GM12873 (cell line): ENCODE measurements at regions not wholly inside any gene's neighbourhood (a gene's known extent, or its start where the extent isn't known, plus 50 kb on each side); places are given as distances from the start of the nearest gene placed in this dataset.

Experiments used
- TF ChIP-seq, protein P1 (sequence below): IDR thresholded peaks from 2 replicates; pipeline ENCODE4 v1.5.1; 2012; ENCODE audit warnings: low read depth, mild to moderate bottlenecking, moderate library complexity, low read length, control low read depth; ENCODE audit not compliant: insufficient read depth; ENCODE audit errors: missing control alignments

DNA sequence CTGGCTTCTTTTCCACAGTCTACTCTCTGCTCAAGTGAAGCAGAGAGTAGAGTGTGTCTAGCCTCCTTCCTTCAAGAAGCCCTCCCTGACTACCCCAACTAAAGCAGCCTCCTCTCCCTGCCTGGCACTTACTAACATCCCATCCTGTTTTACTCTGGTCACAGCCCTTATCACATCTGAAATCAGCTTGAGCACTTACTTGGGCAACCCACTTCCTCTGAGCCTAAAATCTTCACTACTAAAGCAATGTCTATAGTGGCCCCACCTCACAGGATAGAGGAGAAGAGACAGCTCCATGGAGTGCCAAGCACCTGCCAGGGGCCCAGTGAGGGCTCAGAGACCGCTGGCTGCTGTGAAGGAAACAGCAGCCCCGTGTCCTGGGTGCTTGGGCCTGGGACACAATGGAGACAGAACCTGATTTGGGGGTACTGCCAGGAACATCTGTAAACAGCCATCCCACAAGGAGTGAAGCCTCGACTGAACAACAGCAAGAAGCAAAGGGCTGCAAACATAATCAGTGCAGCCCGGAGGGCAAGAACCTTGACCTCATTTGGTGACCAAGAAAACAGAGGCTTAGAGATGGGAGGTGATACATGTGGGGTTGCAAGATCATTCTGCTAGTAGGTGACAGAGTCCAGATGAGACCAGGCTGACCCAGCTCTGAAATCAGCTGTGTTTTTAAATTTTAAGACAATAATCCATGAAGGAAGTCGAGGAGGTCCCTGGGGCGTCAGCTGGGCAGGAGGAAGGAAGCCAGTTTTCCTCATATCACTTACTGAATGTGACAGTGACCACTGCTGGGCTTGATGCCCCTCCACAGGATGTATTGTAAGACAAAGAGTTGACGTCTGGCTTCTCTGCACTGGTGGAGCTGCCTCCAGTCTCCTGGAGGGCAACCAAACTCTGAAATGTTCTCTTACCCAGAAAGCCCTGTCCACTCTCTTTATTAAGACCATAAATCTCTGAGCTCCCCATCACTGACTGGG is 710.6 kb downstream of the MATN1 start:
- TF ChIP-seq, protein P1, sequence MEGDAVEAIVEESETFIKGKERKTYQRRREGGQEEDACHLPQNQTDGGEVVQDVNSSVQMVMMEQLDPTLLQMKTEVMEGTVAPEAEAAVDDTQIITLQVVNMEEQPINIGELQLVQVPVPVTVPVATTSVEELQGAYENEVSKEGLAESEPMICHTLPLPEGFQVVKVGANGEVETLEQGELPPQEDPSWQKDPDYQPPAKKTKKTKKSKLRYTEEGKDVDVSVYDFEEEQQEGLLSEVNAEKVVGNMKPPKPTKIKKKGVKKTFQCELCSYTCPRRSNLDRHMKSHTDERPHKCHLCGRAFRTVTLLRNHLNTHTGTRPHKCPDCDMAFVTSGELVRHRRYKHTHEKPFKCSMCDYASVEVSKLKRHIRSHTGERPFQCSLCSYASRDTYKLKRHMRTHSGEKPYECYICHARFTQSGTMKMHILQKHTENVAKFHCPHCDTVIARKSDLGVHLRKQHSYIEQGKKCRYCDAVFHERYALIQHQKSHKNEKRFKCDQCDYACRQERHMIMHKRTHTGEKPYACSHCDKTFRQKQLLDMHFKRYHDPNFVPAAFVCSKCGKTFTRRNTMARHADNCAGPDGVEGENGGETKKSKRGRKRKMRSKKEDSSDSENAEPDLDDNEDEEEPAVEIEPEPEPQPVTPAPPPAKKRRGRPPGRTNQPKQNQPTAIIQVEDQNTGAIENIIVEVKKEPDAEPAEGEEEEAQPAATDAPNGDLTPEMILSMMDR: no peak

DNA sequence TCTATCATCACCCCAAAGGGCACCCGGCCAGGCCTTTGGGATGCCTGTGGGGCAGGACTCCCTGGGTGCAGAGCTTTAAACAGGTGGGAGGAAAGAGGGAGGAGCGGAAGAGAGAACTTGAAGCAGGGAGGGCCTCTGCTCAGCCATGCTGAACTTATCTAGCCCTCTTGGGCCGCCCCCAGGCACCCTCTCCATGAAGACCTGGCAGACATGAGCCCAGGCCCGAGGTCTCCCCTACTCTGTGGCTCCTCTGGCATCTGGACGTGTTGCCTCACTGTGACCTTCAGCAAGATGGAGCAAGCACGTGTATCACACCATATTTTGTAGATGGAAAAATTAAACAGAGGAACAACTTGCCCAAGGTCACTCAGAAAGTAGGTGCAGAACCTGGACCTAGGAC is 711.4 kb downstream of the MATN1 start:
- TF ChIP-seq, protein P1: no peak

DNA sequence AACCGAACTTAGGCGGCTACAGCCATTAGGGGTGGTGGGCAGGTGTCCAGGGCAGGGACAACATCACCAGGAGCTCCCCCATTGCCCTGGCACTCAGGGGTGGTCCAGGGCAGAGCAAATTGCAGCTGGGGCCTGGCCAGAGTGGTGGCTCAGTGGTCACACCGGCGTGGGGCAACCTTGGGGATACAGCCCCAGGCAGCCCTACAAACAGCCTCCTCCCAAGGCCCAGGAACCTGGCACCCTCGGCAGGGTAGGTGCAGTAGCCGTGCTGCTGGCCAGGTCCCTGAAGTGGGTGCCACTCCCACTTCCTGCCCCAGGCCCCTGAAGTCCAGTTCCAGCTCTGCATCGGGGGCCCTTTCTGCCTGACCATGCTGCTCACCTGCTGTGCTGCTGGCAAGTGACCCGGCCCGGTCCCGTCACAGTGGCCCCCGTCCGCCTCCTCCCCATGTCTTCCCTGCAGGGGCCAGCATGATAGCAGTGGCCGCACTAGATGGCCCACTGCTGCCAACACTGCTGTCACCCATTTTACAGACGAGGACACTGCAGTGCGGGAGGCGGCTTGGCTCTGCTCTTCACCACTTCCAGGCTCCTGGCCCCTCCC is 712.8 kb downstream of the MATN1 start:
- TF ChIP-seq, protein P1: no peak

DNA sequence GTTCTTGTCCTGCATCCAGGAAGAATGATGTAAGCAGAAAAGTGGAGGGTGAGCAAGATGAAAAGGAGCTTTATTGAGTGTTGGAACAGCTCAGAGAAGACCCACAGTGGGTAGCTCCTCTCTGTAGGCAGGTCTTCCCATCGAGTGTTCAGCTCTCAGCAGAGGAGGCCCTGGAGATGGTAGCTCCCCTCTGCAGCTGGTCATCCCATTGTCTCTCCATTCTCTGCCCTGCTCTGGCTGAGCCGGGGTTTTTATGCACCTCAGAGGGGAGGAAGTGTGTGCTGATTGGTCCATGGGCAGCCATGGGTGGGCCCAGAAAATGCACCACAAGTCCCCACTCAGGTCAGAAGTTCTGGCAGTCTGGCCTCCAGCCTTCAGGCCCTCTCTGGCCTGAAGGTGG is 713.7 kb downstream of the MATN1 start:
- TF ChIP-seq, protein P1: no peak

DNA sequence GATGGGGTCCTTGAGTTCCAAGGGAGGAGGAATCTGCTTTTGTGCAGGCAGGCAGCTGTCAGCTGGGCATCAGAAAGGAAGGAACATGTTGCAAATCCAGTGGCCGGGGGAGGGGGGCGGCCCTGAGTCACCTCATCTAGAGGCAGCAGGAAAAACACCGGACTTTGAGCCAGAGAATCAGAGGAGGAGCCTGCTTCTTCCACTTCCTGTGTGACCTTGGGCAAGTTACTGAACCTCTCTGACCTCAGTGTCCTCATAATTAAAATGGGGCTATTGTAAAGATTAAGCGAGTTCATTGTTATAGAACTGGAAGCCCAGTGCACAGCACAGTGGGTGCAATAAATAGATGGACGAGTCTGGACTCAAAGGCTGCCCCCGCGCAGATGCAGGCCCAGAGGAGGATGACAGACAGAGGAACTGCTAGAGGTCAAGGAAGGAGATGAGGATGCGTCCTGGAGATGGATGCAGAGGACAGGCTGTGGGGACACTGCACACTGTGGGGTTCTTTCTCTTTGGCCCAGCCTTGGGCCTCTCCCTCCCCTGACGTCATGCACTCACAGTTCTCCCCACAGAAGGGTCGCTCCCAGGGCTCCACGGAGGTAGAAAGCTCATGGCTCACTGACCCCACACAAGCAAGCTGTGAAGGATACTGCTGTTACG is 714.3 kb downstream of the MATN1 start:
- TF ChIP-seq, protein P1: no peak

DNA sequence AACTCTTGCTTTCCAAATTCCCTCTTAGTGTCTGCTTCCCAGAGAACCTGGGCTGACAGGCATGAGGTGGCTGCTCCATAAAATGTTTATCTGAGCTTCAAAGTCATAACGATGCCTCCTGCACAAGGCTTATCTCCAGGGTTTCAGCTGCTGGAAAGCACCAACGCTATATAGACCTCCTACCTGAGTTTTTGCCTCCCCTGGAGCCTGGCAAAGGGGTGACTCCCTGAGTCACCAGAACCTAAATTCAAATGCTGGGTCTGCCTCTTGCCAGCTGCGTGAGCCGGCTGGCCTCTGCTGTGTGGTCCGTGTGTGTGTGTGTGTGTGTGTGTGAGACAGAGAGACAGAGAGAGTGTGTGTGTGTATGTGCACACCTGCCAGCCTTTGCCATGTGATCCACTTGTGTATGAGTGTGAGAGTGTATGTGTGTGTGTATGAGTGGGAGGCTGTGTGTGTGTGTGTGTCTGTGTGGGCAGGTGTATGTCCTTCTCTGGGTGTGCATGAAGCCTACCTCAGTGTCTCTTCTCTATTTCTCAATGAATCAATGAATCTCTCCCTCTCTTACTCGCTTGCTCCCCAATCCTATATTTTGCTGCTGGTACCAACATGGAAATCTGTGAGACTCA is 714.9 kb downstream of the MATN1 start:
- TF ChIP-seq, protein P1: no peak
